Mucosa of rectum (tissue), 2 donors: ENCODE measurements at regions not wholly inside any gene's neighbourhood (a gene's known extent, or its start where the extent isn't known, plus 50 kb on each side); places are given as distances from the start of the nearest gene placed in this dataset.

Experiments
- H3K27ac ChIP-seq, 2 donors: one replicate each; pipeline ENCODE4 v1.7.0; 2013; ENCODE audit warnings: inconsistent platforms in 2 of 2, low read depth in 2 of 2, low read length in 2 of 2
- H3K27me3 ChIP-seq, 2 donors: one replicate each; pipeline ENCODE4 v1.7.0; 2013; ENCODE audit warnings: low read length in 2 of 2; ENCODE audit not compliant: control insufficient read depth in 2 of 2, insufficient read depth in 2 of 2
- H3K36me3 ChIP-seq, 2 donors: one replicate each; pipeline ENCODE4 v1.7.0; 2013; ENCODE audit warnings: low read length in 2 of 2; ENCODE audit not compliant: control insufficient read depth in 2 of 2, insufficient read depth in 2 of 2
- H3K4me1 ChIP-seq, 2 donors: one replicate each; pipeline ENCODE4 v1.7.0; 2013; ENCODE audit warnings: low read length in 2 of 2, mild to moderate bottlenecking in 1 of 2; ENCODE audit not compliant: control insufficient read depth in 2 of 2, insufficient read depth in 2 of 2
- H3K4me3 ChIP-seq, 2 donors: one replicate each; pipeline ENCODE4 v1.7.0; 2013; ENCODE audit warnings: low read length in 2 of 2
- H3K9ac ChIP-seq, 2 donors: one replicate each; pipeline ENCODE4 v1.7.0; 2013; ENCODE audit warnings: low read length in 2 of 2, low read depth in 1 of 2, mild to moderate bottlenecking in 1 of 2
- H3K9me3 ChIP-seq, 2 donors: one replicate each; pipeline ENCODE4 v1.7.0; 2013; ENCODE audit warnings: low read length in 2 of 2; ENCODE audit not compliant: control insufficient read depth in 2 of 2
- donor health status: healthy.
- donor health status: Normal muscosa, but diverticular disease.

DNA sequence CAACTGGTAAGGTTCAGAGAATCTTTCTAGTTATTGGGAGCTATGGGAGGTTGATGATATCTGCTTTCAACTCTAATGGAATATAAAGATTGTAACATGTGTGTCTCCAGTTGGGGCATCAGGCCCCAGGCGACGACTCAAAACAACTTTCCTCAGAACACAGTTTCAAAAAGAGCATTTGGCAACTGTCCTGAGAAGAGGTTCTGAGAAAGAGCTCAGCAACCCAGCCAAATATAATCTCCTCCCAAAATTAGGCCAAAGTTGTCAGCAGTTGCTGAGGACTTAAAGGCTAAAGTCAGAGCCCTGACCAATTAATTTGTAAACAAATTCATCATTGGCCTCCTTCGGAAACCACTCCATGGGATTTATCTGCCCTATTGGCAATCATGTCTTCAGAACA, 251.1 kb upstream of the NFE2L3 start:
- Histone ChIP-seq H3K27me3 (peaks cover 0 to 3% of the 10 kb centered on the region in 2 donors), H3K27ac (no peak overlapping the region), H3K36me3 (no peaks in the 10 kb centered on the region), H3K4me1 (no peaks in the 10 kb centered on the region), H3K9me3 (no peaks in the 10 kb centered on the region), H3K4me3 (no peak overlapping the region), H3K9ac (no peak overlapping the region)

DNA sequence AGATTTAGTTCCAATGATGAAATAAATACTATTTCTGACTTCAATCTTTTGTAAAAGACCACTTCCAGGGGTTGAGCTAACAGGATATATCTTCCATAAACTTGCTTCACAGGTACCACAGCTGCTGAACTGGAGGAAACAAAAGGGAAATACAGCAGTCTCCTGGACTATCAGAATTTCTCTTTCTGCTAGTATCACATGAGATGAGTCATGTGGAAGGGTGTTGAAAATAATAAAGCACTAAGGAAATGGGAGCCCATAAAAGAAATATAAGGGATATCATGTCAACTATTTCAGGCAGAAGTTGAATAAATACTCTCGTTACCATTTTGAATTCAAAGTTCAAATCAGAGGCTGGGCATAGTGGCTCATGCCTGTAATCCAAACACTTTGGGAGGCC, 250.3 kb upstream of the NFE2L3 start:
- Histone ChIP-seq H3K9me3 (no peaks in the 10 kb centered on the region), H3K4me1 (no peaks in the 10 kb centered on the region), H3K36me3 (no peaks in the 10 kb centered on the region), H3K4me3 (no peak overlapping the region), H3K9ac (no peak overlapping the region), H3K27me3 (peaks cover 0 to 3% of the 10 kb centered on the region in 2 donors), H3K27ac (no peak overlapping the region)

DNA sequence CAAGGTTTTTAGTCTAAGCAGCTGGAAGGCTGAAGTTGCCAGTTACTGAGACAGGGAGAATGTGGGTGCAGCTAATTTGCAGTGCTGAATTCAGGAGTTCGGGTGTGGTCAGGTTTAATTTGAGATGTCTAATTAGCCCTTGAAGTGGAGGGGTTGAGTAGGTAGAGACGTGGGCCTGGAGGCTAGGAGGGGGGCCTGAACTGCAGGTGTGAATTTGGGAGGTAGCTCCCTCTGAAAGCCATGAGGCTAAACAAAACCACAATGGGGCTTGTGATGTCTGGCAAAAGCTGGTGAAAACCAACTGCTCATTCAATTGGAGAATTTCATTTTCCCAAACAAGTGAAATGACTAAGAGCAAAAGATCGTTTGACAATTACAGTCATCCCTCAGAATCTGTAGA, 246.0 kb upstream of the NFE2L3 start:
- Histone ChIP-seq H3K27ac (no peak overlapping the region), H3K4me3 (no peak overlapping the region), H3K36me3 (no peaks in the 10 kb centered on the region), H3K27me3 (peaks cover 0 to 5% of the 10 kb centered on the region in 2 donors), H3K9me3 (no peaks in the 10 kb centered on the region), H3K4me1 (no peaks in the 10 kb centered on the region), H3K9ac (no peak overlapping the region)

DNA sequence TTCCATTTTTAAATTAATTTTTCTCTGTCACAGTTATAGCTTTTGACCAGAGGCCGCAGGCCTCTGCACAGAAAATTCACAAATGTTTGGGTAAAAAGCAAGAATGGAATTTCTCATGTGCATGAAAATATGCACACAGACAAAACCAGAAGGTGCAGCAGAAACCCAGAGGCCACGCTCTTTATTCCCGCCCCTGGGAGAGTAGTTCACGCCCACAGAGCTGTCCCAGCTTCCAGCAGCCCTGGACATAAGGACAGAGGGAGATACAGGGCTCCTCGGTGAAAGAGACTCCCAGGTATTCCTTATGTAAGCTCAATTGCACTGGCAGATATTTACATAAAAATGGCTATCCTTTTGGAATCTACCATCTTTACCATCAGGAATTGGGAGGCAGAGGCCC, 245.2 kb upstream of the NFE2L3 start:
- H3K9me3 ChIP-seq, result no peaks in the 10 kb centered on the region
- peaks cover 0 to 5% of the 10 kb centered on the region in 2 donors for H3K27me3 ChIP-seq
- H3K9ac ChIP-seq, result no peak overlapping the region
- no peak overlapping the region for H3K27ac ChIP-seq
- no peaks in the 10 kb centered on the region for H3K4me1 ChIP-seq
- no peak overlapping the region for H3K4me3 ChIP-seq
- H3K36me3 ChIP-seq, result no peaks in the 10 kb centered on the region

DNA sequence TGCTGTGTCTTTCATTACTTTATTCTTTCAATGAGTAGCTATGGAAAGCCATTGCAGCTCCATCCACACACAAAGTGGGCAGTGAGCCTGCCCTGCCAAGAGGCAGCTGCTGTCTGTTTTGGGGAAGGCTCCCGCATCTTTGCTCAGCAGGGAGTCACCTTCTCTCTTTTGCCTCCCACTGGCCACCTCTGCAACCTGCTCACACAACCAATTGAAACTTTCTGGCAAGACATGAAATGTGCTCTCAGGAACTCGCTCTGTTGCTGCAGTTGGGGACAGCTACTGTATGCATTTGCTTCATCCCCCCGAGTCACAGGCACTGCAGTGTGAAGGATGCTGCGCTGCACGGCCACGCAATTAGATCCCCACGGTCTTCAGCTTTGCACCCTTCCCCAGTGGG, 244.8 kb upstream of the NFE2L3 start:
- Histone ChIP-seq H3K4me1 (no peaks in the 10 kb centered on the region), H3K36me3 (no peaks in the 10 kb centered on the region), H3K4me3 (no peak overlapping the region), H3K9me3 (no peaks in the 10 kb centered on the region), H3K27ac (no peak overlapping the region), H3K9ac (no peak overlapping the region), H3K27me3 (peaks cover 0 to 5% of the 10 kb centered on the region in 2 donors)

GRCh38 chr7:25907731-25908130, 244.3 kb upstream of the NFE2L3 start:
- Histone ChIP-seq H3K27ac (no peak overlapping the region), H3K4me3 (no peak overlapping the region), H3K27me3 (peaks cover 0 to 5% of the 10 kb centered on the region in 2 donors), H3K4me1 (no peaks in the 10 kb centered on the region), H3K36me3 (no peaks in the 10 kb centered on the region), H3K9ac (no peak overlapping the region), H3K9me3 (no peaks in the 10 kb centered on the region)

DNA sequence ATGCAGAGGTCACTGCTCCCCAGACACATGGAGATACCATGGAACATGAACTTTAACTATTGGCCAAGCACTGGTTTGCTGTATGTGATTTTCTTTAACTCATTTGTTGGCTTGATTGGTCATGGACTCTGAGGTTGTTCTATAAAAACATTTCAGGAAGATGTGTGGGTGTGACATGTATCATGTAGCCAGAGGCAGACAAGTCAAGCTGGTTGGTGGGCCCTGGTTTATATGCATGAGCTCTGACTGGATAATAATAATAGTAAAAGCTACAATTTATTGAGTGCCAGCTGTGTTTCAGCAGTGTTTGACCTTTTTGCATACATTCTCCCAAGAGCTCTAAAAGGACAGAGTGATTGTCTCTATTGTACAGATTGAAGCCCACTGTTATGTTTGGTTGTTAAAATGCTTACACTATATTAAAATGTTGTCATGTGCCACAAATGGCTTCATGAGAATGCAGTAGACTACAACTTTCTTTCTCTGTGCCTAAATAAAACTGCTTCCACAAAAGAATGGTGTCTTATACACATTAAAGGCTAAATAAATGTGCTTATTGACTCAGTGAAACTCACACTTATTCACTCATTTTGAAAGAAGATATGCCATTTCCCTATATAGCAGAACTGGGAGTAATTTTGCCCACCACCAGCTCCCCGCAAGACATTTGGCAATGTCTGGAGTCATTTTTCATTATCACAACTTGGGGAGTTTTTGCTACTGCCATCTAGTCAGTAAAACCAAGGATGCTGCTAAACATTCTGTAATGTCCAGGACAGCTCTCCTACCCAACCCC, 243.6 kb upstream of the NFE2L3 start:
- peaks cover 0 to 2% of the 10 kb centered on the region in 2 donors for H3K27me3 ChIP-seq
- no peaks in the 10 kb centered on the region for H3K4me1 ChIP-seq
- H3K9me3 ChIP-seq, result no peaks in the 10 kb centered on the region
- no peak overlapping the region for H3K4me3 ChIP-seq
- no peaks in the 10 kb centered on the region for H3K36me3 ChIP-seq
- no peak overlapping the region for H3K27ac ChIP-seq
- H3K9ac ChIP-seq, result no peak overlapping the region

- Histone ChIP-seq H3K36me3 (no peaks in the 10 kb centered on the region), H3K27me3 (peaks cover 0 to 2% of the 10 kb centered on the region in 2 donors), H3K27ac (no peak overlapping the region), H3K9me3 (no peaks in the 10 kb centered on the region), H3K4me3 (no peak overlapping the region), H3K4me1 (no peaks in the 10 kb centered on the region), H3K9ac (no peak overlapping the region)
Observed at GRCh38 chr7:25911738-25912607, 240.0 kb upstream of the NFE2L3 start.

- Histone ChIP-seq H3K27me3 (no peaks in the 10 kb centered on the region), H3K9me3 (no peaks in the 10 kb centered on the region), H3K9ac (no peak overlapping the region), H3K4me3 (no peak overlapping the region), H3K4me1 (no peaks in the 10 kb centered on the region), H3K36me3 (no peaks in the 10 kb centered on the region), H3K27ac (no peak overlapping the region)
Observed at GRCh38 chr7:25913598-25914224, 238.3 kb upstream of the NFE2L3 start.

- Histone ChIP-seq H3K27ac (no peak overlapping the region), H3K4me3 (no peak overlapping the region), H3K36me3 (no peaks in the 10 kb centered on the region), H3K9ac (no peak overlapping the region), H3K9me3 (no peaks in the 10 kb centered on the region), H3K27me3 (no peaks in the 10 kb centered on the region), H3K4me1 (no peaks in the 10 kb centered on the region)
Observed at GRCh38 chr7:25918731-25919130, 233.3 kb upstream of the NFE2L3 start.
